Epidermal melanocyte (primary cell): ENCODE measurements at regions not wholly inside any gene's neighbourhood (a gene's known extent, or its start where the extent isn't known, plus 50 kb on each side); places are given as distances from the start of the nearest gene placed in this dataset.
"Not testable (repeated sequence)": the region's sequence is repeated elsewhere in the genome, so short reads cannot be mapped to it uniquely, and the experiment has no call there.

Experiments
- DNase-seq: peaks from one replicate; pipeline ENCODE4 v3.0.0; 2011; ENCODE audit warnings: low spot score; ENCODE audit not compliant: insufficient read length

DNA sequence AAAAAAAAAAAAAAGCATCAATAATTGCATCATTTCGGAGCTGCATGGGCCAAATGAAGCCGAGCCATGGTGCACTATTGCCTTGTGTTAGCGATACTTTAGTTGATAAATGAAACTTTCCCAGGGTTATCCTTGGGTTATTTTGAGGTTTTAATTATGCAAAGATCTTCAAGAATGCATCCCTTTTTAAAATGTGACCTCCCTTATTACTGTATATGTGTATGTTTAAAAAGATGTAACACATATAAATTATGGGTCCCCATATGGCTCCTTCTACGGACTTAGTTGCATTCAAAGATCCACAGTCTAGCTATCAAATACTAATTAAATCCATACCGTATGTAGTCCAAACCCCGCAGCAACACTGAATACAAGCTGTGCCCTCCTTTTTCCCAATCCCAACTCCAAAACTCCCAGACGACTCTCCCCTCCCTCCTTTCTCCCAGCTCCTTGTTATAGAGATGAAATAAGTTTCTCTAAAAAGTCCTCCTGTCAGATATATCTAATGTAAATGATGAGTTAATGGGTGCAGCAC is 129.3 kb upstream of the MAP1LC3B2 start:
- DNase-seq = no peak

DNA sequence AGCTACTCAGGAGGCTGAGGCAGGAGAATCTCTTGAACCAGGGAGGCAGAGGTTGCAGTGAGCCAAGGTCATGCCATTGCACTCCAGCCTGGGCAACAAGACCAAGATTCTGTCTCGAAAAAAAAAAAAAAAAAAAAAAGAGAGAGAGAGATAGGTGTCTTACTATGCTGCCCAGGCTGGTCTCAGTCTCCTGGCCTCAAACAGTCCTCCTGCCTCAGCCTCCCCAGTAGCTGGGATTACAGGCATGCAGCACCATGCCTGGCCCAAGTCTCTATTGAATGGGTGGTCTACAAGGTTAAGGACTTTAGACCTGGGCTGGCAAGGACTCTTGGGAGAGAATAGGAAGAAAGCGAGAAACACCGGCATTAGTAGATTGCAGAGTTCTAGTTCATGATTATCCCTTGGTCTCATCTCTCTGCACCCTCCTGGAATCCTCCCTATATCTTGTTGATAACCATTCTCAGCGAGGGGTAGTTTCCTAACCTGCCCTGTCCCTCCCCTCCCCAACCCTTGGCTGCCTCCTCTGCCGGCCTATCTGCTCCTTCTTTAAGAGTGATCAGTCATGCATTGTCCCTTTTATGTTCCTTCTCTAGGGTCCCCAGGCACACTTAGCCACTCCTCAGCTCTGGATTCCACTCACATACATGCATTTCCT is 128.1 kb upstream of the MAP1LC3B2 start:
- DNase-seq = no peak

- no peak for DNase-seq
Observed at GRCh38 chr12:116431677-116432300, 127.4 kb upstream of the MAP1LC3B2 start.

DNA sequence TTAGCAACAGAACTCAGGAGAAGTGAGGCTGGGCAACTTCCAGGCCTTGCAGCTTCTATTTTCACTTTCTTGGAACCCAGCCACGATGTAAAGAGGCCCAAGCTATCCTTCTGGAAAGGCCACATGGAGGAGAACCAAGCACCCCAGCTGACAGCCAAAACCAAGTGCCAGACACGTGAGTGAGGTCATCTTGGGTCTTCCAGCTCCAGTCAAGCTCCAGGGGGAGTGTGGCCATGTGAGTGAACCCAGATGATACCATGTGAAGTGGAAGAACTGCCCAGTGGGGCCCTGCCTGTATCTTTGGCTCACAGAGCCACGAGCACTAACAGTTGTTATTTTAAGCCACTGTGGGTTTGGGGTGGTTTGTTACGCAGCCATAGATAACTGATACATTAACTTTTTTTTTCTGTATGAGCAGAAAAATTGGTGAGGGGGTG is 126.8 kb upstream of the MAP1LC3B2 start:
- no peak for DNase-seq

DNA sequence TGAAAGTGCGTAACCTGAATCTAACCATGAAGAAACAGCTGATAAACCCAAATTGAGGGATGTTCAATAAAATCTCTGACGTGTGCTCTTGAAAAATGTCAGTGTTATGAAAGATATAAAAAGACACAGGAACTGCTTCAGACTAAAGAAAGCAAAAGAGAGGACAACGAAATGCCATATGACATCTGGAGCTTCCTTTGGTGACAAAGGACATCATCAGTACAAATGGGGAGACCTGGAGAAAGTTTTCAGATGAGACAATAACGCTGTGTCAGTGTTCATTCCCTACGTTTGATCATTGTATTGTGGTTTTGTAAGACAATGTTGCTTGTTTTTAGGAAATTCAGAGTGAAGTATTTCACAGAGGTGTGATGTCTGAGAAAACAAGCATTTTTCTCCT is 125.9 kb upstream of the MAP1LC3B2 start:
- DNase-seq = no peak

DNA sequence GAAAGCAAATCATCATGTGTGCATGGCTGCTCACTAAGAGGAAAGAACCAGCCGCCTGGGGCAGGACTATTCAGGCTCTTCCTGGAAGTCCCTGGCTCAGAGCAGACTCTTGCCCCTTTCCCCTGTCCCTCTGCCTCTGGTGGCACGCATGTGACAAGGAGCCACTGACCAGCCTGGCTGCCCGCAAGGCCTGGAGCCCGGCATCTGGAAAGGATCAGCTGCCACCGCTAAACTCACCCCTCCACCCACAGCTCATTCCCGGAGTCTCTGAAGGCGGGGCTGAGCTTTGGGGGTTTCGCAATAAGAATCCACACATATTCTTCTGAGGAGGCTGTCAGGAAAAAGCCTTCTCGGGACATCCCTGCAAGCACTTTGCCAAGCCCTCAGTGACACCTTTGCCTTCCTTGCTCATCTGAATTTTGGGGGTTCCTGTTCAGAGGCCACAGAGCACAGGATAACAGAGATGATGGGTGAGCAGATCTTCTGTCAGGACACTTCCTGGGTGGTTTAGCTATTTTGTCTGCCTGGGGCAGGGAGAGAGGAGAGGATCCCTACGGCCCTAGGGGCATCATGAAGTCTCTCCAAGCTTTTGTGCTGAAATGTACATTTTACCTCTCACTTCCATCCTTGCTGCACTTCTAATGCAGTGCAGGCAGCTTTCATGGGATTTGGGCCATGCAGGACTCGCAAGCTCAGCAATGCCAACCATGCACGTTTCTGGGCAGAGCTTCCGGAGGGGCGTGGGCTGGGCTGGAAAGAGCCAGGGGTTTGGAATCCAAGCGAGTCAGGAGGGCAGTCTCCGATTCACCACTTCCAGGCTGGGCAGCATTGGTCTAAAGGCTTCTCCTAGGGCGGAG is 124.8 kb upstream of the MAP1LC3B2 start:
- peak; percentile 69 for DNase-seq

DNA sequence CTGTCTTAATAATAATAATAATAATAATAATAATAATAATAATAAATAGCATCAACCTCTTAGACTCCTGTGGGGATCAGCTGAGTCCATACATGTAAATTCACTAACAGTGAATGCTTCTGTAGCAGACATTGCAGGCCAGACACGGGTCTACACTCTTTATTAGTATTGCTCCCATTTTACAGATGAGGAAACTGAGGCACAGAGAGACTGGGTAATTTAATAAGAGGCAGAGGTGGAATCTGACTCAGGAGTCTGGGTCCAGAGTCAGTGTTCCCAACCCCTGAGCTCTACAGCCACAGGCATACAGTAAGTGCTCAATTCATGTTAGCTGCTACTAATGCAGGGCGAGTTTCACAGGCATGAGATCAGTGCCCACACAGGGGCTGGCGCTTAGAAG is 123.2 kb upstream of the MAP1LC3B2 start:
- no peak for DNase-seq

- no peak for DNase-seq
Observed at GRCh38 chr12:116436561-116437249, 122.5 kb upstream of the MAP1LC3B2 start.

- DNase-seq = no peak
Observed at GRCh38 chr12:116441292-116441691, 117.9 kb upstream of the MAP1LC3B2 start.

GRCh38 chr12:116442304-116442703 is 116.9 kb upstream of the MAP1LC3B2 start:
- no peak for DNase-seq

GRCh38 chr12:116442946-116443345 is 116.2 kb upstream of the MAP1LC3B2 start:
- no peak for DNase-seq

- no peak for DNase-seq
Observed at GRCh38 chr12:116443821-116444589, 115.2 kb upstream of the MAP1LC3B2 start.

GRCh38 chr12:116444590-116444943 is 114.6 kb upstream of the MAP1LC3B2 start:
- no peak for DNase-seq

GRCh38 chr12:116448165-116448739 is 110.9 kb upstream of the MAP1LC3B2 start:
- DNase-seq = no peak

GRCh38 chr12:116450406-116450910 is 108.7 kb upstream of the MAP1LC3B2 start:
- DNase-seq = no peak

GRCh38 chr12:116452975-116453374 is 106.2 kb upstream of the MAP1LC3B2 start:
- not testable (repeated sequence) for DNase-seq

GRCh38 chr12:116453631-116454030 is 105.5 kb upstream of the MAP1LC3B2 start:
- DNase-seq = no peak

GRCh38 chr12:116454076-116454475 is 105.1 kb upstream of the MAP1LC3B2 start:
- no peak for DNase-seq

- no peak for DNase-seq
Observed at GRCh38 chr12:116454950-116455447, 104.2 kb upstream of the MAP1LC3B2 start.
